GM12874 (cell line): ENCODE measurements at regions not wholly inside any gene's neighbourhood (a gene's known extent, or its start where the extent isn't known, plus 50 kb on each side); places are given as distances from the start of the nearest gene placed in this dataset.

Experiments
- CTCF ChIP-seq: IDR thresholded peaks from 2 replicates; pipeline ENCODE4 v1.5.1; 2011; ENCODE audit warnings: low read depth, mild to moderate bottlenecking, control low read depth, low read length, moderate library complexity; ENCODE audit not compliant: insufficient read depth

GRCh38 chr10:131821378-131822012, 79.3 kb upstream of the PPP2R2D start:
- TF ChIP-seq CTCF: no peak

GRCh38 chr10:131822013-131822691, 78.7 kb upstream of the PPP2R2D start:
- TF ChIP-seq CTCF: no peak

- no peak for TF ChIP-seq CTCF
These were observed 78.0 kb upstream of the PPP2R2D start for GRCh38 chr10:131822692-131823245.

GRCh38 chr10:131824371-131825149, 76.2 kb upstream of the PPP2R2D start:
- no peak for TF ChIP-seq CTCF

- TF ChIP-seq CTCF: no peak
These were observed 75.5 kb upstream of the PPP2R2D start for GRCh38 chr10:131825150-131825848.

- TF ChIP-seq CTCF: no peak
These were observed 74.7 kb upstream of the PPP2R2D start for GRCh38 chr10:131825960-131826650.
